ENCODE measurements at regions not wholly inside any gene's neighbourhood (a gene's known extent, or its start where the extent isn't known, plus 50 kb on each side); places are given as distances from the start of the nearest gene placed in this dataset.

DNA sequence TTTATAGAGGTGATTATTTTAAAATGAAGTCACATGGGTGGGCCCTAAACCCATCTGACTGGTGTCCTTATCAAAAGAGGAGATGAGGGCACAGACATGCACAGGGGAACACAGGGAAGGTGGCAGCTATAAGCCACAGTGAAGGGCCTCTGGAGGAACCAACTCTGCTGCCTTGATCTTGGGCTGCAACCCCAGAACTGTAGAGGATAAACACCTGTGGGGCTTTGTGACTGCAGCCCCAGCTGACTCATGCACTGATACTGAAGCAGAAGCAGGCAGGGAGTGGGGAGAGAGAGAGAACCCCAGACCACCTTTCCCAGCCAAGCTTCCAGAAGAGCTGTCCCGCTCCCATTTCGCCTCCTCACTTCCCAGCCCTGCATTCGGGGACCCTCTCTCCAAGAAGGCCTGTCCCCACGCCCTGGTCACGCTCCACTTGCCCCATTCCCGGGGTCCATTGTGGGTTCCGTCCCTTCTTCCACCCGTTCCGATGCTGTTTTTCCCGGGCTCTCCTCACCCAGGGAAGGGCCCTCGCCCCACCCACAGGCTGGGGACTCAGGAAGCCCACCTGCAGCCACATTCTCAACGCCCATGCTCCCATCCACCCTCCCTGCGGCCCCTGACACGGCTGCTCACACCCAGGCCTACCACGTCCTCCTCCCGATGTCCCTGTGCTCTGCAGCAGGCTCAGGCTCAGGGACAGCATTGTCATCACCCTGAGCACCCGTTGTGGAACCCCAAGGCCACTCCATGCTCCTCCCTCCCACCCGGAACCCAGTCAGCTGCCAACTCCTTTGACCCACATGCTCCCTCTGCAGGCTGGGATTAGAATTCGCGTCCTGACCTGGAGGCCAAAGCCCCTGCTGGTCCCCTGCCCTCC, 90.8 kb upstream of the SHANK2 start:
- peaks cover 26% of the 10 kb centered on the region for H3K27me3 ChIP-seq (ENCODE audit: low read depth, low read length)
- H3K4me3 ChIP-seq (ENCODE audit: low read length) = no peak overlapping the region
- H3K4me2 ChIP-seq (ENCODE audit: low read length) = no peak overlapping the region
- TF ChIP-seq, protein P1, sequence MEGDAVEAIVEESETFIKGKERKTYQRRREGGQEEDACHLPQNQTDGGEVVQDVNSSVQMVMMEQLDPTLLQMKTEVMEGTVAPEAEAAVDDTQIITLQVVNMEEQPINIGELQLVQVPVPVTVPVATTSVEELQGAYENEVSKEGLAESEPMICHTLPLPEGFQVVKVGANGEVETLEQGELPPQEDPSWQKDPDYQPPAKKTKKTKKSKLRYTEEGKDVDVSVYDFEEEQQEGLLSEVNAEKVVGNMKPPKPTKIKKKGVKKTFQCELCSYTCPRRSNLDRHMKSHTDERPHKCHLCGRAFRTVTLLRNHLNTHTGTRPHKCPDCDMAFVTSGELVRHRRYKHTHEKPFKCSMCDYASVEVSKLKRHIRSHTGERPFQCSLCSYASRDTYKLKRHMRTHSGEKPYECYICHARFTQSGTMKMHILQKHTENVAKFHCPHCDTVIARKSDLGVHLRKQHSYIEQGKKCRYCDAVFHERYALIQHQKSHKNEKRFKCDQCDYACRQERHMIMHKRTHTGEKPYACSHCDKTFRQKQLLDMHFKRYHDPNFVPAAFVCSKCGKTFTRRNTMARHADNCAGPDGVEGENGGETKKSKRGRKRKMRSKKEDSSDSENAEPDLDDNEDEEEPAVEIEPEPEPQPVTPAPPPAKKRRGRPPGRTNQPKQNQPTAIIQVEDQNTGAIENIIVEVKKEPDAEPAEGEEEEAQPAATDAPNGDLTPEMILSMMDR (IDR thresholded peaks at IDR 0.05; ENCODE audit: low read depth, low read length) = peak; percentile 65
- TF ChIP-seq EZH2phosphoT487 (IDR thresholded peaks at IDR 0.05; ENCODE audit: low read depth) = no peak
- no peaks in the 10 kb centered on the region for H3K4me1 ChIP-seq (ENCODE audit: low read length)
- H3K27ac ChIP-seq (ENCODE audit: low read length) = no peak overlapping the region
- no peaks in the 10 kb centered on the region for H4K20me1 ChIP-seq (ENCODE audit: insufficient read depth, low read length)
- H3K9me3 ChIP-seq (ENCODE audit: insufficient read depth, low read length) = no peaks in the 10 kb centered on the region
- H3K36me3 ChIP-seq (replicated peaks; ENCODE audit: low read depth, low read length) = no peaks in the 10 kb centered on the region
- no peaks in the 10 kb centered on the region for H3K79me2 ChIP-seq (ENCODE audit: low read length)
- no peak overlapping the region for H2AFZ ChIP-seq (ENCODE audit: low read depth, low read length)
- H3K9ac ChIP-seq (ENCODE audit: low read length) = no peak overlapping the region

DNA sequence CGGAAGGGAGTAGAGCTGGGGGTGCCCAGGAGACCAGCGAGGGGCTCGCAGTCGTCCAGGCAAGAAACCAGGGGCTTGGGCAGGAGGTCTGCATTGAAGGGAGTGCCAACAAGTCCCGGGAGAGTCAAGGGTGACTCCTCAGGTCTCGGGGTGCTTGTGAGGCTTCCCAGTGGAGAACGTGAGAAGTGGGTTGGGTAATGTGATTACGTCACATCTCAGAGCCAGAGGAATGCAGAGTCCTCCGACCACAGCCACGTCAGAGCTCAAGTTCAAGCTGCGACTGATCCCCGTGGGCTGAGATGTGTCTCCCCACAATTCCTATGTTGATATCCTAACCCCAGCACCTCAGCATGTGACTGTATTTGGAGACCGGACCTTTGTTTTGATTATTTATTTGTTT, 89.7 kb upstream of the SHANK2 start:
- Histone ChIP-seq H3K79me2 (ENCODE audit: low read length) (no peaks in the 10 kb centered on the region), H3K27me3 (ENCODE audit: low read depth, low read length) (peaks cover 16% of the 10 kb centered on the region; the same call in 1 of the 2 replicates), H3K4me3 (ENCODE audit: low read length) (no peak overlapping the region), H3K27ac (ENCODE audit: low read length) (no peak overlapping the region), H3K9ac (ENCODE audit: low read length) (no peak overlapping the region), H3K4me2 (ENCODE audit: low read length) (no peak overlapping the region), H4K20me1 (ENCODE audit: insufficient read depth, low read length) (no peaks in the 10 kb centered on the region), H3K4me1 (ENCODE audit: low read length) (no peaks in the 10 kb centered on the region), H2AFZ (ENCODE audit: low read depth, low read length) (no peak overlapping the region), H3K36me3 (replicated peaks; ENCODE audit: low read depth, low read length) (no peaks in the 10 kb centered on the region), H3K9me3 (ENCODE audit: insufficient read depth, low read length) (no peaks in the 10 kb centered on the region)
- no peak for TF ChIP-seq EZH2phosphoT487 (IDR thresholded peaks at IDR 0.05; ENCODE audit: low read depth)
- TF ChIP-seq, protein P1 (IDR thresholded peaks at IDR 0.05; ENCODE audit: low read depth, low read length) = no peak

DNA sequence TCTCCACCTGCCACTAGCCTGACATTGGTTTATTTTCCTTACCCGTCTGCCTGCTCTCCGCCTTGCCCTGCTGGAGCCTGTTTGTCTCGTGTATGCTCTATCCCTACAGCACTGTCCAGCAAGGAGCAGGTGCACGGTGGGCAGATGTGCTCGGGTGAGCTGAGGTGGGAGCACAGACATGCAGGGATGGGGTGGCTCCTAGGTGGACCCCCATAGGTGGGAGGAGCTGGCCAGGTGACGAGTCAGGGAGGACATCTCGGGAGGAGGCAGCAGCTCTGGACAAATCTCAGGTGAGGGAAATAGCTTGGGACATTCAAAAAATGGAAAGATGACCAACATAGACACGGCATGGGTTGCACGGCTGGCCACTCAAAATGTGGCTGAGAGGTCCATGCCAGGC, 89.2 kb upstream of the SHANK2 start:
- Histone ChIP-seq H3K4me2 (ENCODE audit: low read length) (no peak overlapping the region), H3K36me3 (replicated peaks; ENCODE audit: low read depth, low read length) (no peaks in the 10 kb centered on the region), H3K9ac (ENCODE audit: low read length) (no peak overlapping the region), H3K9me3 (ENCODE audit: insufficient read depth, low read length) (no peaks in the 10 kb centered on the region), H2AFZ (ENCODE audit: low read depth, low read length) (no peak overlapping the region), H3K27me3 (ENCODE audit: low read depth, low read length) (0 out of 2 replicates have a peak, but pooled peaks cover 12% of the 10 kb centered on the region), H3K4me3 (ENCODE audit: low read length) (no peak overlapping the region), H3K27ac (ENCODE audit: low read length) (no peak overlapping the region), H3K4me1 (ENCODE audit: low read length) (no peaks in the 10 kb centered on the region), H3K79me2 (ENCODE audit: low read length) (no peaks in the 10 kb centered on the region), H4K20me1 (ENCODE audit: insufficient read depth, low read length) (no peaks in the 10 kb centered on the region)
- TF ChIP-seq EZH2phosphoT487 (IDR thresholded peaks at IDR 0.05; ENCODE audit: low read depth) = no peak
- TF ChIP-seq, protein P1 (IDR thresholded peaks at IDR 0.05; ENCODE audit: low read depth, low read length) = no peak

DNA sequence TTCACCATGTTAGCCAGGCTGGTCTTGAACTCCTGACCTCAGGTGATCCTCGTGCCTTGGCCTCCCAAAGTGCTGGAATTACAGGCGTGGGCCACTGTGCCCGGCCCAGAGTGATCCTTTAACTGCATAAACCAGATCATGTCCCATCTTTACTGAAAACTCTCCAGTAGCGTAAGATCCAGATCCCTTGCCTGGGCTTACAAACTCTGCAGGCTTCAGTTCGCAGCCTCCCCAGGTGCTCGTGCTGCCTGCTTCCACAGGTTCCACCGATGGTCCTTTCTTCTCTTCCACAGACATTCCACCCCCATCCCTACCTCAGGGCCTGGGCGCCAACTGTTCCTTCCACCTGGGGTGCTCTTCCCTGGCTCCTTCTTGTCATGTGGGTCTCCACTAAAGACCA, 88.8 kb upstream of the SHANK2 start:
- H3K4me1 ChIP-seq (ENCODE audit: low read length) = no peaks in the 10 kb centered on the region
- no peak for TF ChIP-seq EZH2phosphoT487 (IDR thresholded peaks at IDR 0.05; ENCODE audit: low read depth)
- TF ChIP-seq, protein P1 (IDR thresholded peaks at IDR 0.05; ENCODE audit: low read depth, low read length) = no peak
- H3K9ac ChIP-seq (ENCODE audit: low read length) = no peak overlapping the region
- no peak overlapping the region for H2AFZ ChIP-seq (ENCODE audit: low read depth, low read length)
- no peaks in the 10 kb centered on the region for H3K9me3 ChIP-seq (ENCODE audit: insufficient read depth, low read length)
- no peaks in the 10 kb centered on the region for H3K36me3 ChIP-seq (replicated peaks; ENCODE audit: low read depth, low read length)
- 0 out of 2 replicates have a peak, but pooled peaks cover 12% of the 10 kb centered on the region for H3K27me3 ChIP-seq (ENCODE audit: low read depth, low read length)
- H4K20me1 ChIP-seq (ENCODE audit: insufficient read depth, low read length) = no peaks in the 10 kb centered on the region
- H3K27ac ChIP-seq (ENCODE audit: low read length) = no peak overlapping the region
- no peak overlapping the region for H3K4me2 ChIP-seq (ENCODE audit: low read length)
- no peaks in the 10 kb centered on the region for H3K79me2 ChIP-seq (ENCODE audit: low read length)
- H3K4me3 ChIP-seq (ENCODE audit: low read length) = no peak overlapping the region

All from OCI-LY3 (cell line).